HEK293 (cell line): ENCODE measurements at regions not wholly inside any gene's neighbourhood (a gene's known extent, or its start where the extent isn't known, plus 50 kb on each side); places are given as distances from the start of the nearest gene placed in this dataset.

Experiments
- CTCF ChIA-PET: fragments of 350-600 bp; formaldehyde crosslinking; extraction: SDS; loops from one replicate; lab custom pipeline; 2021; ENCODE audit warnings: antibody characterized with exemption; lab: Yijun Ruan, JAX
- POLR2A ChIA-PET: fragments of 300-600 bp; formaldehyde crosslinking; extraction: SDS; loops from one replicate; lab custom pipeline; 2020; ENCODE audit warnings: antibody characterized with exemption, inconsistent platforms; lab: Yijun Ruan, JAX
- H3K27ac ChIP-seq: fragments of 200-500 bp; sonication (Bioruptor generic); 2 replicates; pipeline ENCODE4 v1.5.1; 2014; ENCODE audit warnings: low read depth, low read length, control low read depth, inconsistent platforms; ENCODE audit errors: extremely low read depth
- H3K36me3 ChIP-seq, 2 experiments: fragments of 200-500 bp in 1 of 2; sonication (Bioruptor generic) in 1 of 2; 1 replicate in 1 of 2; 2 replicates in 1 of 2; pipeline ENCODE4 v1.5.1; 2014 to 2017; ENCODE audit warnings: inconsistent platforms in 2 of 2, low read length in 2 of 2; ENCODE audit not compliant: control insufficient read depth in 2 of 2, insufficient read depth in 1 of 2
- H3K4me1 ChIP-seq: fragments of 200-500 bp; sonication (Bioruptor generic); 2 replicates; pipeline ENCODE4 v1.5.1; 2014; ENCODE audit warnings: mild to moderate bottlenecking, low read length, inconsistent platforms; ENCODE audit not compliant: control insufficient read depth, insufficient read depth
- H3K4me3 ChIP-seq: 2 replicates; pipeline ENCODE4 v1.5.1; 2011; ENCODE audit warnings: low read depth, mild to moderate bottlenecking, control low read depth, low read length, moderate library complexity
- H3K9me3 ChIP-seq: fragments of 200-500 bp; sonication (Bioruptor generic); 2 replicates; pipeline ENCODE4 v1.5.1; 2014; ENCODE audit warnings: low read depth, low read length, inconsistent platforms; ENCODE audit not compliant: control insufficient read depth, insufficient read depth
- AEBP2 ChIP-seq: fragments of 450-650 bp; formaldehyde crosslinking; IDR thresholded peaks from 2 replicates; pipeline ENCODE4 v1.5.1; 2016; ENCODE audit warnings: missing biosample characterization, missing genetic modification characterization, borderline replicate concordance
- CTCF ChIP-seq: fragments of 450-650 bp; formaldehyde crosslinking; IDR thresholded peaks from 2 replicates; pipeline ENCODE4 v1.5.1; 2016; ENCODE audit warnings: missing biosample characterization, missing genetic modification characterization
- KLF17 ChIP-seq: fragments of 450-650 bp; formaldehyde crosslinking; IDR thresholded peaks from 2 replicates; pipeline ENCODE4 v1.5.1; 2016; ENCODE audit warnings: missing biosample characterization, missing genetic modification characterization
- MYNN ChIP-seq: fragments of 450-650 bp; formaldehyde crosslinking; IDR thresholded peaks from 2 replicates; pipeline ENCODE4 v1.5.1; 2016; ENCODE audit warnings: missing biosample characterization, missing genetic modification characterization, borderline replicate concordance
- RBAK ChIP-seq: fragments of 450-650 bp; formaldehyde crosslinking; IDR thresholded peaks from 2 replicates; pipeline ENCODE4 v1.5.1; 2016; ENCODE audit warnings: missing biosample characterization, missing genetic modification characterization
- SALL2 ChIP-seq: fragments of 450-650 bp; formaldehyde crosslinking; IDR thresholded peaks from 2 replicates; pipeline ENCODE4 v1.5.0; 2017; ENCODE audit warnings: missing biosample characterization, mild to moderate bottlenecking, missing genetic modification characterization, borderline replicate concordance
- TCF7L2 ChIP-seq: IDR thresholded peaks from 2 replicates; pipeline ENCODE4 v1.6.1; 2011; ENCODE audit warnings: low read depth, mild to moderate bottlenecking, inconsistent platforms, low read length, moderate library complexity, borderline replicate concordance
- ZNF10 ChIP-seq: fragments of 450-650 bp; formaldehyde crosslinking; IDR thresholded peaks from 2 replicates; pipeline ENCODE4 v1.5.1; 2017; ENCODE audit warnings: missing biosample characterization, missing genetic modification characterization
- ZNF132 ChIP-seq: fragments of 450-650 bp; formaldehyde crosslinking; IDR thresholded peaks from 2 replicates; pipeline ENCODE4 v1.5.1; 2017; ENCODE audit warnings: missing biosample characterization, missing genetic modification characterization, borderline replicate concordance
- ZNF140 ChIP-seq: fragments of 450-650 bp; formaldehyde crosslinking; IDR thresholded peaks from 2 replicates; pipeline ENCODE4 v1.5.1; 2016; ENCODE audit warnings: missing biosample characterization, missing genetic modification characterization
- ZNF223 ChIP-seq: fragments of 450-650 bp; formaldehyde crosslinking; IDR thresholded peaks from 2 replicates; pipeline ENCODE4 v1.5.1; 2016; ENCODE audit warnings: missing biosample characterization, missing genetic modification characterization
- ZNF404 ChIP-seq: fragments of 450-650 bp; formaldehyde crosslinking; IDR thresholded peaks from 2 replicates; pipeline ENCODE4 v1.5.1; 2017; ENCODE audit warnings: missing biosample characterization, missing genetic modification characterization
- ZNF449 ChIP-seq: fragments of 450-650 bp; formaldehyde crosslinking; IDR thresholded peaks from 2 replicates; pipeline ENCODE4 v1.5.1; 2017; ENCODE audit warnings: missing biosample characterization, mild to moderate bottlenecking, missing genetic modification characterization, moderate library complexity
- ZNF501 ChIP-seq: fragments of 450-650 bp; formaldehyde crosslinking; IDR thresholded peaks from 2 replicates; pipeline ENCODE4 v1.5.1; 2016; ENCODE audit warnings: missing biosample characterization, missing genetic modification characterization
- ZNF510 ChIP-seq: fragments of 450-650 bp; formaldehyde crosslinking; IDR thresholded peaks from 2 replicates; pipeline ENCODE4 v1.5.1; 2018; ENCODE audit warnings: mild to moderate bottlenecking, missing genetic modification characterization, missing biosample characterization; ENCODE audit not compliant: insufficient replicate concordance
- ZNF514 ChIP-seq: fragments of 450-650 bp; formaldehyde crosslinking; IDR thresholded peaks from 2 replicates; pipeline ENCODE4 v1.5.1; 2016; ENCODE audit warnings: missing biosample characterization, missing genetic modification characterization
- ZNF600 ChIP-seq: fragments of 450-650 bp; formaldehyde crosslinking; IDR thresholded peaks from 2 replicates; pipeline ENCODE4 v1.5.1; 2016; ENCODE audit warnings: missing biosample characterization, missing genetic modification characterization
- ZNF621 ChIP-seq: fragments of 450-650 bp; formaldehyde crosslinking; IDR thresholded peaks from 2 replicates; pipeline ENCODE4 v1.5.1; 2017; ENCODE audit warnings: missing biosample characterization, missing genetic modification characterization
- ZNF707 ChIP-seq: fragments of 450-650 bp; formaldehyde crosslinking; IDR thresholded peaks from 2 replicates; pipeline ENCODE4 v1.5.1; 2016; ENCODE audit warnings: missing biosample characterization, missing genetic modification characterization
- ZNF843 ChIP-seq: fragments of 450-650 bp; formaldehyde crosslinking; IDR thresholded peaks from 2 replicates; pipeline ENCODE4 v1.5.1; 2016; ENCODE audit warnings: missing biosample characterization, missing genetic modification characterization

GRCh38 chr18:27314996-27315395 lies 129.9 kb upstream of the CHST9 start:
- H3K4me1 ChIP-seq: no peaks in the 10 kb centered on the region
- ChIA-PET POLR2A (no interaction called here), CTCF (no interaction called here)
- TF ChIP-seq ZNF707 (tag by site-specific recombination): no peak
- no peak for TF ChIP-seq ZNF132 (tag by site-specific recombination)
- no peak overlapping the region for H3K4me3 ChIP-seq
- no peaks in the 10 kb centered on the region for H3K36me3 ChIP-seq
- H3K27ac ChIP-seq: no peak overlapping the region
- no peaks in the 10 kb centered on the region for H3K9me3 ChIP-seq

GRCh38 chr18:27313678-27314077 lies 128.6 kb upstream of the CHST9 start:
- POLR2A ChIA-PET: no interaction called here
- H3K4me1 ChIP-seq: no peaks in the 10 kb centered on the region
- TF ChIP-seq ZNF843 (tag by site-specific recombination): no peak
- TF ChIP-seq ZNF514 (tag by site-specific recombination): no peak
- no peak for TF ChIP-seq ZNF621 (tag by site-specific recombination)
- no peak for TF ChIP-seq SALL2 (tag by site-specific recombination)
- TF ChIP-seq RBAK (tag by site-specific recombination): no peak
- TF ChIP-seq MYNN: no peak
- TF ChIP-seq ZNF223 (tag by site-specific recombination): no peak
- no peak for TF ChIP-seq CTCF (tag by site-specific recombination)
- TF ChIP-seq ZNF10 (tag by site-specific recombination): no peak
- no peak for TF ChIP-seq ZNF140 (tag by site-specific recombination)
- TF ChIP-seq KLF17 (tag by site-specific recombination): no peak
- no peak for TF ChIP-seq ZNF510 (tag by site-specific recombination)
- no peak for TF ChIP-seq AEBP2 (tag by site-specific recombination)
- no peak for TF ChIP-seq ZNF600 (tag by site-specific recombination)
- no peak for TF ChIP-seq TCF7L2
- no peak for TF ChIP-seq ZNF501 (tag by site-specific recombination)
- no peak for TF ChIP-seq ZNF449
- no peak for TF ChIP-seq ZNF404 (tag by site-specific recombination)
- no peak overlapping the region for H3K4me3 ChIP-seq
- CTCF ChIA-PET: no interaction called here
- H3K27ac ChIP-seq: no peak overlapping the region
- no peaks in the 10 kb centered on the region for H3K9me3 ChIP-seq
- H3K36me3 ChIP-seq: no peaks in the 10 kb centered on the region
